IMR-90 (cell line): ENCODE measurements at regions not wholly inside any gene's neighbourhood (a gene's known extent, or its start where the extent isn't known, plus 50 kb on each side); places are given as distances from the start of the nearest gene placed in this dataset.

ENCODE experiments used
- ATAC-seq: fragments of 200-7000 bp; cut with Tn5 transposase; 2 replicates; pipeline ENCODE4 v1.9.1; 2020; ENCODE audit warnings: low read depth, mild to moderate bottlenecking, moderate library complexity
- BruUV-seq: library from RNA; stranded (reverse); fragments of 400-500 nt; replicated peaks from 2 replicates; lab custom pipeline; 2021; lab: Mats Ljungman, UMichigan
- CTCF ChIA-PET: fragments of 300-600 bp; formaldehyde crosslinking; extraction: SDS; loops from one replicate; lab custom pipeline; 2021; ENCODE audit warnings: antibody characterized with exemption; lab: Yijun Ruan, JAX
- POLR2A ChIA-PET: fragments of 300-600 bp; sonication (Branson Sonifier 250); formaldehyde crosslinking; loops from one replicate; lab custom pipeline; 2022; ENCODE audit warnings: antibody characterized with exemption; ENCODE audit not compliant: unreplicated experiment; lab: Charles Lee
- DNase-seq: peaks from one replicate; pipeline ENCODE4 v3.0.0; 2013
- H2AFZ ChIP-seq: replicated peaks from 2 replicates; pipeline ENCODE3; 2013; ENCODE audit warnings: low read length, mild to moderate bottlenecking; ENCODE audit not compliant: poor library complexity
- H2AK5ac ChIP-seq: 2 replicates; pipeline ENCODE4 v1.6.1; 2013; ENCODE audit warnings: low read depth, low read length, inconsistent platforms
- H2AK9ac ChIP-seq: replicated peaks from 2 replicates; pipeline ENCODE3; 2013; ENCODE audit warnings: mild to moderate bottlenecking, low read depth, low read length, moderate library complexity; ENCODE audit not compliant: poor library complexity
- H2BK120ac ChIP-seq: 2 replicates; pipeline ENCODE4 v1.6.1; 2013; ENCODE audit warnings: low read depth, low read length, inconsistent platforms
- H2BK15ac ChIP-seq: 3 replicates; pipeline ENCODE4 v1.6.1; 2013; ENCODE audit warnings: low read depth, low read length, inconsistent platforms
- H2BK20ac ChIP-seq: 2 replicates; pipeline ENCODE4 v1.6.1; 2013; ENCODE audit warnings: low read depth, mild to moderate bottlenecking, inconsistent platforms, low read length, moderate library complexity
- H2BK5ac ChIP-seq: 2 replicates; pipeline ENCODE4 v1.6.1; 2013; ENCODE audit warnings: mild to moderate bottlenecking, low read depth, low read length, inconsistent platforms; ENCODE audit not compliant: poor library complexity, severe bottlenecking
- H3K14ac ChIP-seq: replicated peaks from 2 replicates; pipeline ENCODE4 v1.6.1; 2013; ENCODE audit warnings: low read depth, low read length, inconsistent platforms
- H3K18ac ChIP-seq: 2 replicates; pipeline ENCODE4 v1.6.1; 2013; ENCODE audit warnings: low read depth, low read length, control low read depth
- H3K23ac ChIP-seq: 2 replicates; pipeline ENCODE4 v1.6.1; 2013; ENCODE audit warnings: low read depth, low read length, inconsistent platforms
- H3K27ac ChIP-seq: 2 replicates; pipeline ENCODE4 v1.5.1; 2013; ENCODE audit warnings: mild to moderate bottlenecking, control low read depth, low read length; ENCODE audit not compliant: insufficient read depth
- H3K27me3 ChIP-seq: 2 replicates; pipeline ENCODE4 v1.6.1; 2013; ENCODE audit warnings: low read length; ENCODE audit not compliant: control insufficient read depth, insufficient read depth
- H3K36me3 ChIP-seq: 2 replicates; pipeline ENCODE4 v1.6.1; 2013; ENCODE audit warnings: low read length, mixed read lengths; ENCODE audit not compliant: control insufficient read depth, insufficient read depth
- H3K4ac ChIP-seq: 2 replicates; pipeline ENCODE4 v1.6.1; 2013; ENCODE audit warnings: low read depth, low read length, inconsistent platforms
- H3K4me1 ChIP-seq: 2 replicates; pipeline ENCODE4 v1.6.1; 2013; ENCODE audit warnings: low read length, mixed read lengths; ENCODE audit not compliant: control insufficient read depth, insufficient read depth
- H3K4me2 ChIP-seq: 2 replicates; pipeline ENCODE4 v1.6.1; 2013; ENCODE audit warnings: low read depth, mild to moderate bottlenecking, control low read depth, low read length, moderate library complexity
- H3K4me3 ChIP-seq: 2 replicates; pipeline ENCODE4 v1.5.1; 2013; ENCODE audit warnings: low read depth, mild to moderate bottlenecking, control low read depth, low read length, moderate library complexity; ENCODE audit not compliant: insufficient read depth
- H3K56ac ChIP-seq: 2 replicates; pipeline ENCODE4 v1.6.1; 2013; ENCODE audit warnings: low read length, inconsistent platforms; ENCODE audit not compliant: insufficient read depth; ENCODE audit errors: extremely low read depth
- H3K79me1 ChIP-seq, 2 experiments: 2 replicates each; pipeline ENCODE4 v1.6.1; 2013; ENCODE audit warnings: low read length in 2 of 2, inconsistent platforms in 1 of 2, low read depth in 1 of 2
- H3K9ac ChIP-seq: 2 replicates; pipeline ENCODE4 v1.6.1; 2013; ENCODE audit warnings: low read depth, low read length, control low read depth
- H3K9me1 ChIP-seq: 2 replicates; pipeline ENCODE4 v1.6.1; 2013; ENCODE audit warnings: low read length, inconsistent platforms; ENCODE audit not compliant: insufficient read depth
- H3K9me3 ChIP-seq: 2 replicates; pipeline ENCODE4 v1.6.1; 2013; ENCODE audit warnings: low read length; ENCODE audit not compliant: control insufficient read depth, insufficient read depth
- H4K20me1 ChIP-seq: 2 replicates; pipeline ENCODE4 v1.6.1; 2013; ENCODE audit warnings: low read length, inconsistent platforms; ENCODE audit not compliant: insufficient read depth
- H4K5ac ChIP-seq: 2 replicates; pipeline ENCODE4 v1.6.1; 2013; ENCODE audit warnings: mild to moderate bottlenecking, low read depth, low read length, control low read depth
- H4K8ac ChIP-seq, 2 experiments: 2 replicates each; pipeline ENCODE4 v1.6.1; 2013; ENCODE audit warnings: low read depth in 2 of 2, low read length in 2 of 2, control low read depth in 1 of 2, inconsistent platforms in 1 of 2
- H4K91ac ChIP-seq: 2 replicates; pipeline ENCODE4 v1.6.1; 2013; ENCODE audit warnings: low read depth, low read length, inconsistent platforms; ENCODE audit not compliant: insufficient read depth
- CTCF ChIP-seq: conservative IDR thresholded peaks from 2 replicates; pipeline ENCODE4 v1.5.1; 2012; ENCODE audit warnings: mild to moderate bottlenecking, low read depth, low read length, improper control_type of control experiment
- MAZ ChIP-seq: IDR thresholded peaks from 2 replicates; pipeline ENCODE4 v1.6.1; 2012; ENCODE audit warnings: low read depth, mild to moderate bottlenecking, low read length, improper control_type of control experiment, moderate library complexity, borderline replicate concordance
- NFE2L2 ChIP-seq: fragments of 150-350 bp; IDR thresholded peaks from 2 replicates; pipeline ENCODE4 v1.6.1; 2016; ENCODE audit warnings: low read depth, mild to moderate bottlenecking, low read length
- POLR2A ChIP-seq: IDR thresholded peaks from 2 replicates; pipeline ENCODE4 v1.6.1; 2012; ENCODE audit warnings: mild to moderate bottlenecking, low read depth, low read length
- RFX5 ChIP-seq: IDR thresholded peaks from 2 replicates; pipeline ENCODE4 v1.8.0; 2012; ENCODE audit warnings: low read depth, mild to moderate bottlenecking, low read length, moderate library complexity
- USF2 ChIP-seq: fragments of 150-350 bp; IDR thresholded peaks from 2 replicates; pipeline ENCODE4 v1.6.1; 2017; ENCODE audit warnings: mild to moderate bottlenecking, antibody characterized with exemption, low read length, low read depth
- WGBS, 2 experiments: methylation state at CpG; one replicate each; pipeline versions ENCODE4 v1.1.5 to v1.1.7; 2013; ENCODE audit warnings: missing lambda C conversion rate in 2 of 2; ENCODE audit not compliant: insufficient read length in 1 of 2; ENCODE audit errors: extremely low coverage in 2 of 2; 5-methylcytosine and 5-hydroxymethylcytosine counted together
- dilution Hi-C: fragments of 300-500 bp; cut with HindIII; formaldehyde crosslinking; loops from one replicate; pipeline ENCODE4 v1.14.3; 2018; ENCODE audit warnings: low sequenced_read_pairs; ENCODE audit not compliant: unreplicated experiment
- in situ Hi-C: fragments of 300-500 bp; cut with MboI; formaldehyde crosslinking; loops from 3 replicates; pipeline ENCODE4 v1.14.3; 2019; ENCODE audit warnings: low sequenced_read_pairs, inconsistent platforms, mixed read lengths
- intact Hi-C: fragments of 100-400 bp; cut with micrococcal nuclease; formaldehyde crosslinking; loops from 2 replicates; pipeline ENCODE4 v1.10.0; 2022

GRCh38 chr4:59057804-59058203 is 1947.6 kb upstream of the IGFBP7 start:
- Histone ChIP-seq H3K27ac (no peak overlapping the region), H3K79me1 (no peaks in the 10 kb centered on the region), H3K4me1 (no peaks in the 10 kb centered on the region), H2BK15ac (no peak overlapping the region), H2BK120ac (no peak overlapping the region), H3K4ac (no peak overlapping the region), H3K23ac (no peak overlapping the region), H2BK20ac (no peak overlapping the region), H2AFZ (no peak overlapping the region), H2AK9ac (no peak overlapping the region), H3K9me3 (peaks cover 2% of the 10 kb centered on the region; the same call in 1 of the 2 replicates), H3K4me3 (no peak overlapping the region), H3K9me1 (no peaks in the 10 kb centered on the region), H4K20me1 (no peaks in the 10 kb centered on the region), H2BK5ac (no peak overlapping the region), H3K4me2 (no peak overlapping the region), H4K5ac (no peak overlapping the region), H3K9ac (no peak overlapping the region), H4K8ac (no peak overlapping the region), H2AK5ac (no peak overlapping the region), H3K14ac (no peak overlapping the region), H4K91ac (no peak overlapping the region), H3K18ac (no peak overlapping the region), H3K56ac (no peak overlapping the region), H3K36me3 (no peaks in the 10 kb centered on the region), H3K27me3 (no peaks in the 10 kb centered on the region)
- in situ Hi-C loops = no loop called here
- no peak for DNase-seq
- intact Hi-C loops = no loop called here
- dilution Hi-C loops = no loop called here
- CTCF ChIA-PET = no interaction called here
- POLR2A ChIA-PET = no interaction called here
- WGBS, 2 experiments = no CpG with 5 or more reads among the region's 2 CpGs
- no peak for TF ChIP-seq USF2
- TF ChIP-seq NFE2L2 = no peak
- TF ChIP-seq POLR2A = no peak
- TF ChIP-seq CTCF = no peak
- no peak for TF ChIP-seq MAZ
- no peak for TF ChIP-seq RFX5
- no TSS peak for BruUV-seq
- no peak for ATAC-seq
